ENCODE measurements at regions not wholly inside any gene's neighbourhood (a gene's known extent, or its start where the extent isn't known, plus 50 kb on each side); places are given as distances from the start of the nearest gene placed in this dataset.
A peak's percentile ranks its signal among the peaks of the same experiment; 100 is the strongest.
"Not testable (repeated sequence)": the region's sequence is repeated elsewhere in the genome, so short reads cannot be mapped to it uniquely, and the experiment has no call there.

GRCh38 chr21:36615274-36615964, 83.5 kb upstream of the SIM2 start:
- in situ Hi-C loops (cut with HindIII; ENCODE audit: low sequenced_read_pairs): no loop called here
- no peak for DNase-seq (ENCODE audit: low spot score)

GRCh38 chr21:36616773-36617172, 82.1 kb upstream of the SIM2 start:
- in situ Hi-C loops (cut with HindIII; ENCODE audit: low sequenced_read_pairs); DNase-seq (ENCODE audit: low spot score): not testable (repeated sequence)

GRCh38 chr21:36621794-36622193, 77.1 kb upstream of the SIM2 start:
- in situ Hi-C loops (cut with HindIII; ENCODE audit: low sequenced_read_pairs); DNase-seq (ENCODE audit: low spot score): not testable (repeated sequence)

- DNase-seq (ENCODE audit: low spot score): no peak
- in situ Hi-C loops (cut with HindIII; ENCODE audit: low sequenced_read_pairs): no loop called here
Measured at GRCh38 chr21:36624105-36624504, 74.8 kb upstream of the SIM2 start.

GRCh38 chr21:36626791-36627190, 72.1 kb upstream of the SIM2 start:
- no peak for DNase-seq (ENCODE audit: low spot score)
- in situ Hi-C loops (cut with HindIII; ENCODE audit: low sequenced_read_pairs): no loop called here

GRCh38 chr21:36627242-36627641, 71.7 kb upstream of the SIM2 start:
- DNase-seq (ENCODE audit: low spot score): no peak

GRCh38 chr21:36628106-36628505, 70.8 kb upstream of the SIM2 start:
- no peak for DNase-seq (ENCODE audit: low spot score)
- in situ Hi-C loops (cut with HindIII; ENCODE audit: low sequenced_read_pairs): no loop called here

More at GRCh38 chr21:36627242-36627641, 71.7 kb upstream of the SIM2 start:
- in situ Hi-C loops (cut with HindIII; ENCODE audit: low sequenced_read_pairs): no loop called here

- no peak for DNase-seq (ENCODE audit: low spot score)
- in situ Hi-C loops (cut with HindIII; ENCODE audit: low sequenced_read_pairs): no loop called here
Measured at GRCh38 chr21:36628761-36629460, 70.0 kb upstream of the SIM2 start.

GRCh38 chr21:36630485-36631206, 68.3 kb upstream of the SIM2 start:
- in situ Hi-C loops (cut with HindIII; ENCODE audit: low sequenced_read_pairs): no loop called here
- DNase-seq (ENCODE audit: low spot score): peak; percentile 25

GRCh38 chr21:36636016-36636415, 62.9 kb upstream of the SIM2 start:
- in situ Hi-C loops (cut with HindIII; ENCODE audit: low sequenced_read_pairs): no loop called here
- no peak for DNase-seq (ENCODE audit: low spot score)

GRCh38 chr21:36636439-36636838, 62.5 kb upstream of the SIM2 start:
- no peak for DNase-seq (ENCODE audit: low spot score)
- in situ Hi-C loops (cut with HindIII; ENCODE audit: low sequenced_read_pairs): no loop called here

- no peak for DNase-seq (ENCODE audit: low spot score)
- in situ Hi-C loops (cut with HindIII; ENCODE audit: low sequenced_read_pairs): no loop called here
Measured at GRCh38 chr21:36639769-36640168, 59.1 kb upstream of the SIM2 start.

GRCh38 chr21:36640174-36640720, 58.7 kb upstream of the SIM2 start:
- in situ Hi-C loops (cut with HindIII; ENCODE audit: low sequenced_read_pairs): no loop called here
- DNase-seq (ENCODE audit: low spot score): no peak

- no peak for DNase-seq (ENCODE audit: low spot score)
- in situ Hi-C loops (cut with HindIII; ENCODE audit: low sequenced_read_pairs): no loop called here
Measured at GRCh38 chr21:36640721-36641244, 58.1 kb upstream of the SIM2 start.

GRCh38 chr21:36641346-36641745, 57.6 kb upstream of the SIM2 start:
- in situ Hi-C loops (cut with HindIII; ENCODE audit: low sequenced_read_pairs): no loop called here
- no peak for DNase-seq (ENCODE audit: low spot score)

GRCh38 chr21:36641886-36642285, 57.0 kb upstream of the SIM2 start:
- in situ Hi-C loops (cut with HindIII; ENCODE audit: low sequenced_read_pairs): no loop called here
- DNase-seq (ENCODE audit: low spot score): no peak

- DNase-seq (ENCODE audit: low spot score): no peak
- in situ Hi-C loops (cut with HindIII; ENCODE audit: low sequenced_read_pairs): no loop called here
Measured at GRCh38 chr21:36642777-36643176, 56.1 kb upstream of the SIM2 start.

GRCh38 chr21:36643374-36644250, 55.3 kb upstream of the SIM2 start:
- no peak for DNase-seq (ENCODE audit: low spot score)
- in situ Hi-C loops (cut with HindIII; ENCODE audit: low sequenced_read_pairs): no loop called here

GRCh38 chr21:36646011-36646410, 52.9 kb upstream of the SIM2 start:
- in situ Hi-C loops (cut with HindIII; ENCODE audit: low sequenced_read_pairs): no loop called here

More at GRCh38 chr21:36646011-36646410, 52.9 kb upstream of the SIM2 start:
- no peak for DNase-seq (ENCODE audit: low spot score)
